ENCODE measurements at regions not wholly inside any gene's neighbourhood (a gene's known extent, or its start where the extent isn't known, plus 50 kb on each side); places are given as distances from the start of the nearest gene placed in this dataset.
"Not testable (repeated sequence)": the region's sequence is repeated elsewhere in the genome, so short reads cannot be mapped to it uniquely, and the experiment has no call there.

- peaks cover 13 to 15% of the 10 kb centered on the region in 2 donors for H3K4me1 ChIP-seq (replicated peaks in 1 of 2)
- no peak overlapping the region for H3K4me3 ChIP-seq
- in situ Hi-C loops (cut with MboI; ENCODE audit: low pct_unique_long_range_greater_than_20kb in 2 of 9, low sequenced_read_pairs in 9 of 9, unreplicated experiment in 9 of 9): loop anchor here in 5 of 9 experiments (10.0 to 25.0 kb wide), 3 partner anchors 255 to 922 kb away; no protein-coding TSS in a partner anchor
- ATAC-seq (replicated peaks in 6 of 8): no peak
- WGBS, 10 experiments: 40 to 100% (median 91%) methylated on average over 1 to 3 of the region's 3 CpGs
- no peak overlapping the region for H3K27ac ChIP-seq
Measured at GRCh38 chr9:13439685-13440476, 160.4 kb upstream of the MPDZ start.

- H3K4me3 ChIP-seq: no peak overlapping the region
- H3K4me1 ChIP-seq (replicated peaks in 1 of 2): peaks cover under 1 to 2% of the 10 kb centered on the region in 2 donors
- peak in 2 of 8 experiments; percentile 29 to 80 for ATAC-seq (replicated peaks in 6 of 8)
- 0 to 100% (median 100%) methylated on average over 1 of the region's 1 CpG; no CpG with 5 or more reads in 7 of the 10 experiments for WGBS, 10 experiments
- H3K27ac ChIP-seq: no peak overlapping the region
- in situ Hi-C loops (cut with MboI; ENCODE audit: low pct_unique_long_range_greater_than_20kb in 2 of 9, low sequenced_read_pairs in 9 of 9, unreplicated experiment in 9 of 9): loop anchor here in 5 of 9 experiments (10.0 to 25.0 kb wide), 3 partner anchors 257 to 924 kb away; no protein-coding TSS in a partner anchor
Measured at GRCh38 chr9:13437866-13438265, 158.4 kb upstream of the MPDZ start.

GRCh38 chr9:13436591-13436990 is 157.1 kb upstream of the MPDZ start:
- no peak overlapping the region for H3K4me3 ChIP-seq
- H3K4me1 ChIP-seq (replicated peaks in 1 of 2): no peaks in the 10 kb centered on the region
- 80 to 100% (median 86%) methylated on average over 1 of the region's 1 CpG; no CpG with 5 or more reads in 5 of the 10 experiments for WGBS, 10 experiments
- H3K27ac ChIP-seq: no peak overlapping the region
- in situ Hi-C loops (cut with MboI; ENCODE audit: low pct_unique_long_range_greater_than_20kb in 2 of 9, low sequenced_read_pairs in 9 of 9, unreplicated experiment in 9 of 9): loop anchor here in 5 of 9 experiments (10.0 to 25.0 kb wide), 3 partner anchors 258 to 926 kb away; no protein-coding TSS in a partner anchor
- no peak for ATAC-seq (replicated peaks in 6 of 8)

GRCh38 chr9:13433453-13433852 is 154.0 kb upstream of the MPDZ start:
- H3K4me1 ChIP-seq (replicated peaks in 1 of 2): peaks cover 14 to 17% of the 10 kb centered on the region in 2 donors
- not testable (repeated sequence) for ATAC-seq (replicated peaks in 6 of 8); H3K4me3 ChIP-seq; H3K27ac ChIP-seq
- in situ Hi-C loops (cut with MboI; ENCODE audit: low pct_unique_long_range_greater_than_20kb in 2 of 9, low sequenced_read_pairs in 9 of 9, unreplicated experiment in 9 of 9): loop anchor here in 5 of 9 experiments (10.0 to 25.0 kb wide), 3 partner anchors 261 to 929 kb away; no protein-coding TSS in a partner anchor
- WGBS, 10 experiments: 38 to 100% (median 97%) methylated on average over 1 to 4 of the region's 4 CpGs; no CpG with 5 or more reads in 1 of the 10 experiments

- no peak for ATAC-seq (replicated peaks in 6 of 8)
- WGBS, 10 experiments: 75 to 100% (median 100%) methylated on average over 1 of the region's 1 CpG; no CpG with 5 or more reads in 3 of the 10 experiments
Measured at GRCh38 chr9:13432904-13433303, 153.4 kb upstream of the MPDZ start.

GRCh38 chr9:13431692-13432091 is 152.2 kb upstream of the MPDZ start:
- no peak for ATAC-seq (replicated peaks in 6 of 8)
- H3K4me1 ChIP-seq (replicated peaks in 1 of 2): peaks cover 16 to 20% of the 10 kb centered on the region in 2 donors
- no peak overlapping the region for H3K27ac ChIP-seq
- no peak overlapping the region for H3K4me3 ChIP-seq
- WGBS, 10 experiments: 40 to 100% (median 83%) methylated on average over 1 to 2 of the region's 2 CpGs; no CpG with 5 or more reads in 3 of the 10 experiments
- in situ Hi-C loops (cut with MboI; ENCODE audit: low pct_unique_long_range_greater_than_20kb in 2 of 9, low sequenced_read_pairs in 9 of 9, unreplicated experiment in 9 of 9): loop anchor here in 5 of 9 experiments (10.0 to 25.0 kb wide), 3 partner anchors 263 to 931 kb away; no protein-coding TSS in a partner anchor

More at GRCh38 chr9:13432904-13433303, 153.4 kb upstream of the MPDZ start:
- peaks cover 14 to 17% of the 10 kb centered on the region in 2 donors for H3K4me1 ChIP-seq (replicated peaks in 1 of 2)
- no peak overlapping the region for H3K4me3 ChIP-seq
- H3K27ac ChIP-seq: no peak overlapping the region
- in situ Hi-C loops (cut with MboI; ENCODE audit: low pct_unique_long_range_greater_than_20kb in 2 of 9, low sequenced_read_pairs in 9 of 9, unreplicated experiment in 9 of 9): loop anchor here in 5 of 9 experiments (10.0 to 25.0 kb wide), 3 partner anchors 262 to 929 kb away; no protein-coding TSS in a partner anchor

GRCh38 chr9:13431222-13431536 is 151.7 kb upstream of the MPDZ start:
- Histone ChIP-seq H3K4me3 (no peak overlapping the region), H3K27ac (no peak overlapping the region), H3K4me1 (replicated peaks in 1 of 2) (peaks cover 16 to 20% of the 10 kb centered on the region in 2 donors)
- WGBS, 10 experiments: 100% methylated on average over 2 to 3 of the region's 6 CpGs; no CpG with 5 or more reads in 8 of the 10 experiments
- ATAC-seq (replicated peaks in 6 of 8): peak in 6 of 8 experiments; percentile 16 to 88 (median 79)
- in situ Hi-C loops (cut with MboI; ENCODE audit: low pct_unique_long_range_greater_than_20kb in 2 of 9, low sequenced_read_pairs in 9 of 9, unreplicated experiment in 9 of 9): loop anchor here in 5 of 9 experiments (10.0 to 25.0 kb wide), 3 partner anchors 264 to 931 kb away; no protein-coding TSS in a partner anchor

- peak in 4 of 8 experiments; percentile 31 to 55 (median 44) for ATAC-seq (replicated peaks in 6 of 8)
Measured at GRCh38 chr9:13430368-13431221, 151.1 kb upstream of the MPDZ start.

GRCh38 chr9:13429301-13430190 is 150.1 kb upstream of the MPDZ start:
- no peak overlapping the region for H3K27ac ChIP-seq
- in situ Hi-C loops (cut with MboI; ENCODE audit: low pct_unique_long_range_greater_than_20kb in 2 of 9, low sequenced_read_pairs in 9 of 9, unreplicated experiment in 9 of 9): loop anchor here in 5 of 9 experiments (10.0 to 25.0 kb wide), 3 partner anchors 265 to 933 kb away; no protein-coding TSS in a partner anchor
- no peak overlapping the region for H3K4me3 ChIP-seq
- peaks cover 16 to 20% of the 10 kb centered on the region in 2 donors for H3K4me1 ChIP-seq (replicated peaks in 1 of 2)
- ATAC-seq (replicated peaks in 6 of 8): peak in 1 of 8 experiments; percentile 87
- WGBS, 10 experiments: 12 to 100% (median 81%) methylated on average over 1 to 12 of the region's 13 CpGs

More at GRCh38 chr9:13430368-13431221, 151.1 kb upstream of the MPDZ start:
- Histone ChIP-seq H3K27ac (no peak overlapping the region), H3K4me3 (no peak overlapping the region), H3K4me1 (replicated peaks in 1 of 2) (peaks cover 16 to 20% of the 10 kb centered on the region in 2 donors)
- in situ Hi-C loops (cut with MboI; ENCODE audit: low pct_unique_long_range_greater_than_20kb in 2 of 9, low sequenced_read_pairs in 9 of 9, unreplicated experiment in 9 of 9): loop anchor here in 5 of 9 experiments (10.0 to 25.0 kb wide), 3 partner anchors 264 to 932 kb away; no protein-coding TSS in a partner anchor
- WGBS, 10 experiments: 32 to 77% (median 62%) methylated on average over 2 to 6 of the region's 11 CpGs

GRCh38 chr9:13428766-13429165 is 149.3 kb upstream of the MPDZ start:
- Histone ChIP-seq H3K27ac (no peak overlapping the region), H3K4me1 (replicated peaks in 1 of 2) (peaks cover 16 to 20% of the 10 kb centered on the region in 2 donors), H3K4me3 (no peak overlapping the region)
- 38 to 100% (median 86%) methylated on average over 1 to 4 of the region's 4 CpGs for WGBS, 10 experiments
- ATAC-seq (replicated peaks in 6 of 8): peak in 1 of 8 experiments; percentile 14
- in situ Hi-C loops (cut with MboI; ENCODE audit: low pct_unique_long_range_greater_than_20kb in 2 of 9, low sequenced_read_pairs in 9 of 9, unreplicated experiment in 9 of 9): loop anchor here in 5 of 9 experiments (25.0 kb wide), 2 partner anchors 909 to 934 kb away; no protein-coding TSS in a partner anchor

GRCh38 chr9:13427587-13427986 is 148.1 kb upstream of the MPDZ start:
- peaks cover 16 to 20% of the 10 kb centered on the region in 2 donors for H3K4me1 ChIP-seq (replicated peaks in 1 of 2)
- in situ Hi-C loops (cut with MboI; ENCODE audit: low pct_unique_long_range_greater_than_20kb in 2 of 9, low sequenced_read_pairs in 9 of 9, unreplicated experiment in 9 of 9): loop anchor here in 5 of 9 experiments (25.0 kb wide), 2 partner anchors 910 to 935 kb away; no protein-coding TSS in a partner anchor
- no peak for ATAC-seq (replicated peaks in 6 of 8)
- no peak overlapping the region for H3K27ac ChIP-seq
- H3K4me3 ChIP-seq: no peak overlapping the region
- 0 to 8% (median 0%) methylated on average over 2 to 3 of the region's 3 CpGs; no CpG with 5 or more reads in 2 of the 10 experiments for WGBS, 10 experiments

All from motor neuron (in vitro differentiated cells).